K562 (cell line): ENCODE measurements at regions not wholly inside any gene's neighbourhood (a gene's known extent, or its start where the extent isn't known, plus 50 kb on each side); places are given as distances from the start of the nearest gene placed in this dataset.
"Not testable (repeated sequence)": the region's sequence is repeated elsewhere in the genome, so short reads cannot be mapped to it uniquely, and the experiment has no call there.

Source experiments
- POLR2A ChIP-seq: fragments of 450-650 bp; conservative IDR thresholded peaks from 2 replicates; pipeline ENCODE4 v1.6.1; 2016
- TAF15 ChIP-seq: fragments of 200-400 bp; formaldehyde crosslinking; IDR thresholded peaks from 2 replicates; pipeline ENCODE4 v1.6.1; 2017; ENCODE audit warnings: mild to moderate bottlenecking, low read depth, low read length, moderate library complexity
- ZNF24 ChIP-seq: fragments of 450-650 bp; IDR thresholded peaks from 2 replicates; pipeline ENCODE4 v1.6.1; 2016
- TF ChIP-seq, protein P1 (sequence below), 3 experiments: IDR thresholded peaks in 2 of 3; conservative IDR thresholded peaks in 1 of 3; 2 replicates each; pipeline ENCODE4 v1.5.1; 2011 to 2012; ENCODE audit warnings: low read length in 3 of 3, mild to moderate bottlenecking in 3 of 3, control low read depth in 2 of 3, improper control_type of control experiment in 1 of 3, inconsistent platforms in 1 of 3, low read depth in 1 of 3, mixed read lengths in 1 of 3, moderate library complexity in 1 of 3; ENCODE audit not compliant: insufficient read depth in 2 of 3

DNA sequence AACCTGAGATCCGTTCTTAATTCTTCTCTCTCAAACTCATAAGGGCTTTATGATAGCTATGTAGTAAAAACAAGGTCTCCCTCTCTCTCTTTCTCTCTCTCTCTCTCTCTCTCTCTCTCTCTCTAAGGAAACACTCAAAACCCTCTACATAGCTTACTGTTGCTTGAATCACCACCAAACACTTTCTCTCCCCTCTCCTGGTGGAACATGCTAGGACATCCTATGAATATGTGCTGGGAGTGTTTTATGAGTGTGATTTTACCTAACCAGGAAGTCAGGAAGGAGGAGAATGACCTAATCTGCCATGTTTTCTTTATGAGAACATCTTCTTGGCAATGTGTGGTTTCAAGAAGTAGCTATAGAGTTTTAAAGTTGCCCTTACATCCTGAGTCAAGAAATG lies 844.6 kb downstream of the TTLL7 start:
- not testable (repeated sequence) for TF ChIP-seq ZNF24, POLR2A, TAF15
- TF ChIP-seq, protein P1, sequence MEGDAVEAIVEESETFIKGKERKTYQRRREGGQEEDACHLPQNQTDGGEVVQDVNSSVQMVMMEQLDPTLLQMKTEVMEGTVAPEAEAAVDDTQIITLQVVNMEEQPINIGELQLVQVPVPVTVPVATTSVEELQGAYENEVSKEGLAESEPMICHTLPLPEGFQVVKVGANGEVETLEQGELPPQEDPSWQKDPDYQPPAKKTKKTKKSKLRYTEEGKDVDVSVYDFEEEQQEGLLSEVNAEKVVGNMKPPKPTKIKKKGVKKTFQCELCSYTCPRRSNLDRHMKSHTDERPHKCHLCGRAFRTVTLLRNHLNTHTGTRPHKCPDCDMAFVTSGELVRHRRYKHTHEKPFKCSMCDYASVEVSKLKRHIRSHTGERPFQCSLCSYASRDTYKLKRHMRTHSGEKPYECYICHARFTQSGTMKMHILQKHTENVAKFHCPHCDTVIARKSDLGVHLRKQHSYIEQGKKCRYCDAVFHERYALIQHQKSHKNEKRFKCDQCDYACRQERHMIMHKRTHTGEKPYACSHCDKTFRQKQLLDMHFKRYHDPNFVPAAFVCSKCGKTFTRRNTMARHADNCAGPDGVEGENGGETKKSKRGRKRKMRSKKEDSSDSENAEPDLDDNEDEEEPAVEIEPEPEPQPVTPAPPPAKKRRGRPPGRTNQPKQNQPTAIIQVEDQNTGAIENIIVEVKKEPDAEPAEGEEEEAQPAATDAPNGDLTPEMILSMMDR (IDR thresholded peaks at IDR 0.05 in 2 of 3, conservative IDR thresholded peaks at IDR 0.05 in 1 of 3; ENCODE audit: insufficient read depth in 2 of 3, low read depth in 1 of 3, low read length in 3 of 3), result not testable (repeated sequence)
